Skeletal muscle satellite cell (primary cell): ENCODE measurements at regions not wholly inside any gene's neighbourhood (a gene's known extent, or its start where the extent isn't known, plus 50 kb on each side); places are given as distances from the start of the nearest gene placed in this dataset.

ENCODE experiments used
- H3K27me3 ChIP-seq: 2 replicates; pipeline ENCODE4 v1.7.0; 2013; ENCODE audit warnings: low read length; ENCODE audit not compliant: control insufficient read depth, insufficient read depth
- H3K36me3 ChIP-seq: 2 replicates; pipeline ENCODE4 v1.7.0; 2013; ENCODE audit warnings: mild to moderate bottlenecking, control low read depth, low read length; ENCODE audit not compliant: insufficient read depth
- H3K4me1 ChIP-seq: 2 replicates; pipeline ENCODE4 v1.7.0; 2013; ENCODE audit warnings: low read length; ENCODE audit not compliant: control insufficient read depth, insufficient read depth
- H3K4me2 ChIP-seq: 2 replicates; pipeline ENCODE4 v1.7.0; 2013; ENCODE audit warnings: mild to moderate bottlenecking, low read length
- H3K4me3 ChIP-seq: 2 replicates; pipeline ENCODE4 v1.7.0; 2013; ENCODE audit warnings: low read length
- H3K9ac ChIP-seq: 2 replicates; pipeline ENCODE4 v1.7.0; 2013; ENCODE audit warnings: mild to moderate bottlenecking, low read depth, low read length, moderate library complexity
- H3K9me3 ChIP-seq: replicated peaks from 2 replicates; pipeline ENCODE4 v1.7.0; 2013; ENCODE audit warnings: mild to moderate bottlenecking, control low read depth, low read length

GRCh38 chr1:207962716-207963426, 51.9 kb upstream of the CD34 start:
- H3K9ac ChIP-seq = peak overlapping the region; percentile 88
- no peaks in the 10 kb centered on the region for H3K27me3 ChIP-seq
- H3K4me3 ChIP-seq = peak overlapping the region; percentile 75
- no peaks in the 10 kb centered on the region for H3K9me3 ChIP-seq
- peak overlapping the region; percentile 98 for H3K4me2 ChIP-seq
- peaks cover 31% of the 10 kb centered on the region for H3K4me1 ChIP-seq
- H3K36me3 ChIP-seq = no peaks in the 10 kb centered on the region
